Activated T-helper 1 cell treated with anti-CD3 and anti-CD28 coated beads, Interleukin-12 subunit alpha, Interleukin-12 subunit beta, Interleukin-2, Interleukin-4 antibody, amounts not matched to agents 30 ng/mL and 10 ng/mL and 1 ng/mL, durations not matched to agents 14 hours and 24 hours and 36 hours (primary cell): ENCODE measurements at regions not wholly inside any gene's neighbourhood (a gene's known extent, or its start where the extent isn't known, plus 50 kb on each side); places are given as distances from the start of the nearest gene placed in this dataset.
"Not testable (repeated sequence)": the region's sequence is repeated elsewhere in the genome, so short reads cannot be mapped to it uniquely, and the experiment has no call there.

Experiments used
- DNase-seq: peaks from one replicate; pipeline ENCODE4 v3.0.0; 2021; ENCODE audit warnings: low spot score
- H3K27ac Mint-ChIP-seq: one replicate; pipeline ENCODE4 v1.8.0; 2021; ENCODE audit warnings: mild to moderate bottlenecking, mixed read lengths
- H3K27me3 Mint-ChIP-seq: one replicate; pipeline ENCODE4 v1.8.0; 2022; ENCODE audit warnings: mild to moderate bottlenecking, moderate library complexity, mixed read lengths; ENCODE audit not compliant: insufficient read depth
- H3K36me3 Mint-ChIP-seq: one replicate; pipeline ENCODE4 v1.8.0; 2021; ENCODE audit warnings: low read depth, mixed read lengths
- H3K4me1 Mint-ChIP-seq: one replicate; pipeline ENCODE4 v1.8.0; 2021; ENCODE audit warnings: low read depth, mixed read lengths
- H3K4me3 Mint-ChIP-seq: one replicate; pipeline ENCODE4 v1.8.0; 2021; ENCODE audit warnings: mild to moderate bottlenecking, moderate library complexity, mixed read lengths
- H3K9me3 Mint-ChIP-seq: one replicate; pipeline ENCODE4 v1.8.0; 2021; ENCODE audit warnings: mixed read lengths
- intact Hi-C: fragments of 100-400 bp; cut with micrococcal nuclease; formaldehyde crosslinking; loops from one replicate; pipeline ENCODE4 v1.15.1; 2024

- Mint-ChIP-seq H3K4me3 (no peak overlapping the region), H3K4me1 (no peaks in the 10 kb centered on the region)
Observed at GRCh38 chr4:32689518-32689917, 1969.3 kb downstream of the PCDH7 start.

GRCh38 chr4:32697281-32697814 is 1977.2 kb downstream of the PCDH7 start:
- Mint-ChIP-seq H3K4me3 (no peak overlapping the region), H3K36me3 (no peaks in the 10 kb centered on the region), H3K27me3 (no peaks in the 10 kb centered on the region), H3K4me1 (no peaks in the 10 kb centered on the region), H3K27ac (no peak overlapping the region), H3K9me3 (peaks cover 8% of the 10 kb centered on the region)
- intact Hi-C loops = no loop called here
- DNase-seq = no peak

More at GRCh38 chr4:32689518-32689917, 1969.3 kb downstream of the PCDH7 start:
- Mint-ChIP-seq H3K9me3 (peaks cover 8% of the 10 kb centered on the region), H3K27ac (no peak overlapping the region), H3K27me3 (no peaks in the 10 kb centered on the region), H3K36me3 (no peaks in the 10 kb centered on the region)
- DNase-seq = no peak
- intact Hi-C loops = no loop called here

GRCh38 chr4:32700838-32701237 is 1980.7 kb downstream of the PCDH7 start:
- intact Hi-C loops = no loop called here
- H3K27me3 Mint-ChIP-seq = no peaks in the 10 kb centered on the region
- H3K36me3 Mint-ChIP-seq = no peaks in the 10 kb centered on the region
- H3K4me3 Mint-ChIP-seq = no peak overlapping the region
- DNase-seq = no peak
- peaks cover 8% of the 10 kb centered on the region for H3K9me3 Mint-ChIP-seq
- H3K4me1 Mint-ChIP-seq = no peaks in the 10 kb centered on the region
- H3K27ac Mint-ChIP-seq = no peak overlapping the region

- DNase-seq = no peak
- Mint-ChIP-seq H3K36me3 (no peaks in the 10 kb centered on the region), H3K4me1 (no peaks in the 10 kb centered on the region), H3K4me3 (no peak overlapping the region), H3K9me3 (peaks cover 28% of the 10 kb centered on the region), H3K27ac (no peak overlapping the region), H3K27me3 (no peaks in the 10 kb centered on the region)
- intact Hi-C loops = no loop called here
Observed at GRCh38 chr4:32706893-32707292, 1986.7 kb downstream of the PCDH7 start.

- DNase-seq, H3K4me1 Mint-ChIP-seq, intact Hi-C loops, H3K27ac Mint-ChIP-seq, H3K36me3 Mint-ChIP-seq, H3K4me3 Mint-ChIP-seq, H3K27me3 Mint-ChIP-seq: not testable (repeated sequence)
- H3K9me3 Mint-ChIP-seq = peaks cover 23% of the 10 kb centered on the region
Observed at GRCh38 chr4:32716090-32716620, 1996.0 kb downstream of the PCDH7 start.

GRCh38 chr4:32735856-32736590 is 2015.9 kb downstream of the PCDH7 start:
- H3K27me3 Mint-ChIP-seq = no peaks in the 10 kb centered on the region
- H3K4me1 Mint-ChIP-seq = no peaks in the 10 kb centered on the region
- no peak overlapping the region for H3K4me3 Mint-ChIP-seq
- H3K27ac Mint-ChIP-seq = no peak overlapping the region
- intact Hi-C loops = no loop called here
- no peaks in the 10 kb centered on the region for H3K36me3 Mint-ChIP-seq
- DNase-seq = no peak
- peaks cover 6% of the 10 kb centered on the region for H3K9me3 Mint-ChIP-seq

GRCh38 chr4:32744211-32744610 is 2024.0 kb downstream of the PCDH7 start:
- DNase-seq = no peak
- H3K4me3 Mint-ChIP-seq = no peak overlapping the region
- no peaks in the 10 kb centered on the region for H3K36me3 Mint-ChIP-seq
- intact Hi-C loops = no loop called here
- H3K27me3 Mint-ChIP-seq = no peaks in the 10 kb centered on the region
- peaks cover 8% of the 10 kb centered on the region for H3K9me3 Mint-ChIP-seq
- H3K27ac Mint-ChIP-seq = no peak overlapping the region
- H3K4me1 Mint-ChIP-seq = no peaks in the 10 kb centered on the region

GRCh38 chr4:32745351-32745750 is 2025.2 kb downstream of the PCDH7 start:
- H3K9me3 Mint-ChIP-seq = peaks cover 8% of the 10 kb centered on the region
- no peaks in the 10 kb centered on the region for H3K27me3 Mint-ChIP-seq
- no peak overlapping the region for H3K27ac Mint-ChIP-seq
- no peaks in the 10 kb centered on the region for H3K4me1 Mint-ChIP-seq
- no peaks in the 10 kb centered on the region for H3K36me3 Mint-ChIP-seq
- no peak for DNase-seq
- intact Hi-C loops = no loop called here
- H3K4me3 Mint-ChIP-seq = no peak overlapping the region

- no peaks in the 10 kb centered on the region for H3K36me3 Mint-ChIP-seq
- no peaks in the 10 kb centered on the region for H3K4me1 Mint-ChIP-seq
- no peaks in the 10 kb centered on the region for H3K27me3 Mint-ChIP-seq
- no peak overlapping the region for H3K4me3 Mint-ChIP-seq
- no peak for DNase-seq
- H3K27ac Mint-ChIP-seq = no peak overlapping the region
- intact Hi-C loops = no loop called here
- peaks cover 4% of the 10 kb centered on the region for H3K9me3 Mint-ChIP-seq
Observed at GRCh38 chr4:32748061-32748460, 2027.9 kb downstream of the PCDH7 start.

GRCh38 chr4:32748498-32748897 is 2028.3 kb downstream of the PCDH7 start:
- H3K27me3 Mint-ChIP-seq = no peaks in the 10 kb centered on the region
- no peaks in the 10 kb centered on the region for H3K36me3 Mint-ChIP-seq
- no peaks in the 10 kb centered on the region for H3K4me1 Mint-ChIP-seq
- peaks cover 4% of the 10 kb centered on the region for H3K9me3 Mint-ChIP-seq
- H3K27ac Mint-ChIP-seq = no peak overlapping the region
- DNase-seq = no peak
- H3K4me3 Mint-ChIP-seq = no peak overlapping the region
- intact Hi-C loops = no loop called here

- Mint-ChIP-seq H3K4me3 (no peak overlapping the region), H3K9me3 (peaks cover 5% of the 10 kb centered on the region), H3K4me1 (no peaks in the 10 kb centered on the region), H3K27ac (no peak overlapping the region), H3K27me3 (no peaks in the 10 kb centered on the region), H3K36me3 (no peaks in the 10 kb centered on the region)
- no peak for DNase-seq
- intact Hi-C loops = no loop called here
Observed at GRCh38 chr4:32752962-32753361, 2032.8 kb downstream of the PCDH7 start.

- Mint-ChIP-seq H3K4me3 (no peak overlapping the region), H3K27ac (no peak overlapping the region), H3K27me3 (no peaks in the 10 kb centered on the region), H3K9me3 (peaks cover 4% of the 10 kb centered on the region), H3K36me3 (no peaks in the 10 kb centered on the region), H3K4me1 (no peaks in the 10 kb centered on the region)
- DNase-seq = no peak
- intact Hi-C loops = no loop called here
Observed at GRCh38 chr4:32768664-32769389, 2048.7 kb downstream of the PCDH7 start.

- Mint-ChIP-seq H3K4me3 (no peak overlapping the region), H3K36me3 (no peaks in the 10 kb centered on the region), H3K9me3 (peaks cover 4% of the 10 kb centered on the region), H3K27ac (no peak overlapping the region), H3K27me3 (no peaks in the 10 kb centered on the region), H3K4me1 (no peaks in the 10 kb centered on the region)
- no peak for DNase-seq
- intact Hi-C loops = no loop called here
Observed at GRCh38 chr4:32771491-32771890, 2051.3 kb downstream of the PCDH7 start.
